NCI-H2107 treated with DMSO at 0.1 percent for 48 hours (cell line): ENCODE measurements at regions not wholly inside any gene's neighbourhood (a gene's known extent, or its start where the extent isn't known, plus 50 kb on each side); places are given as distances from the start of the nearest gene placed in this dataset.

Source experiments
- DNase-seq: peaks from one replicate; lab custom pipeline; 2025; ENCODE audit not compliant: unreplicated experiment; lab: John Stamatoyannopoulos, UW

GRCh38 chr14:93870377-93870776 lies 56.8 kb upstream of the FAM181A start:
- DNase-seq = no peak

GRCh38 chr14:93869427-93869826 lies 57.7 kb upstream of the FAM181A start:
- no peak for DNase-seq

- no peak for DNase-seq
Measured at GRCh38 chr14:93868165-93868564, 59.0 kb upstream of the FAM181A start.

- DNase-seq = no peak
Measured at GRCh38 chr14:93862265-93862664, 64.9 kb upstream of the FAM181A start.

- DNase-seq = no peak
Measured at GRCh38 chr14:93861836-93862235, 65.3 kb upstream of the FAM181A start.

- no peak for DNase-seq
Measured at GRCh38 chr14:93859957-93860356, 67.2 kb upstream of the FAM181A start.

- no peak for DNase-seq
Measured at GRCh38 chr14:93858896-93859295, 68.2 kb upstream of the FAM181A start.

GRCh38 chr14:93857500-93858283 lies 69.4 kb upstream of the PRIMA1 start:
- peak; percentile 37 for DNase-seq

- peak; percentile 56 for DNase-seq
Measured at GRCh38 chr14:93857081-93857480, 68.8 kb upstream of the PRIMA1 start.

GRCh38 chr14:93855737-93856136 lies 67.5 kb upstream of the PRIMA1 start:
- DNase-seq = no peak

GRCh38 chr14:93847473-93847872 lies 59.2 kb upstream of the PRIMA1 start:
- DNase-seq = no peak

GRCh38 chr14:93838238-93838637 lies 50.0 kb upstream of the PRIMA1 start:
- DNase-seq = no peak
